ENCODE measurements at regions not wholly inside any gene's neighbourhood (a gene's known extent, or its start where the extent isn't known, plus 50 kb on each side); places are given as distances from the start of the nearest gene placed in this dataset.

DNA sequence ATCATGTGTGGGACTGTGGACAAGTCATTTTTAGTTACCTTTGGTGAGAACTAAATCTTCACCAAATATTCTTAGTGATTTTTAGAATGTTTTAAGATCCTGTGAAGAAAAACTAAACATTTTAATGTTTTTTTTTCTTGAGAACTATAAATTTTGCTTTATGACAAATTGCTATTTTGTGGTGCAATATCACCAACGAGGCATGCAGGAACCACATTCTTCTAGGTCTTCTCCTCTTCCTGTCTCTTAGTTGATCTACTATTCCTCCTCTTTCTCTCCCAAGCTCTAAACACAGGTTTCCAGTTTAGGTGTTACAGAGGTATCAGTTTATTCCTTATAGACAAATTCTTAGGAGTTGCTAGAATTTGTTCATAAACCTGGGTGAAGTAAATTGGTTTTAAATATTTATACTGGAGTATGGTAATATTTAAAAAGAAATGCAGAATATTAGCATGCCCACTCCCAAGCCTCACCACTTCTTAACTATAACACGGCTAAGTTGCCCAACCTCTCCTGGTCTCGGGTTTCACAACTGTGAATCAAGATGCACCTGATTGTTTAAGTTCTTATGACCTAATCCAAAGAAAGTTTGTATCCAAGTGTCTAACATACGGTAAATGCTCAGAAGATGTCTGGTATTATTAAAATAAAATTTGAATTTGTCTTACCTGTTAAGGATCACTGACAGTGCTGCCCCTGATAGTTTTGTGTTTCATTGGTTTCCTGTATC lies 56.5 kb upstream of the CLNK start:
- ChIA-PET CTCF (no interaction called here), POLR2A (no interaction called here)
- TF ChIP-seq FOXA1 (IDR thresholded peaks at IDR 0.05) (no peak), ARNT (IDR thresholded peaks at IDR 0.05) (no peak), HDGF (IDR thresholded peaks at IDR 0.05; ENCODE audit: borderline replicate concordance) (no peak), ELF4 (IDR thresholded peaks at IDR 0.05) (no peak), CTBP1 (IDR thresholded peaks at IDR 0.05; ENCODE audit: borderline replicate concordance) (no peak), TARDBP (IDR thresholded peaks at IDR 0.05) (no peak), NFRKB (IDR thresholded peaks at IDR 0.05) (no peak), SUZ12 (IDR thresholded peaks at IDR 0.05) (no peak), ZNF384 (IDR thresholded peaks at IDR 0.05) (no peak), FOXM1 (IDR thresholded peaks at IDR 0.05; ENCODE audit: borderline replicate concordance) (no peak), L3MBTL2 (conservative IDR thresholded peaks at IDR 0.05) (no peak), FOXK2 (IDR thresholded peaks at IDR 0.05) (no peak), BHLHE40 (IDR thresholded peaks at IDR 0.05; ENCODE audit: borderline replicate concordance) (no peak)
- TF ChIP-seq, protein P1, sequence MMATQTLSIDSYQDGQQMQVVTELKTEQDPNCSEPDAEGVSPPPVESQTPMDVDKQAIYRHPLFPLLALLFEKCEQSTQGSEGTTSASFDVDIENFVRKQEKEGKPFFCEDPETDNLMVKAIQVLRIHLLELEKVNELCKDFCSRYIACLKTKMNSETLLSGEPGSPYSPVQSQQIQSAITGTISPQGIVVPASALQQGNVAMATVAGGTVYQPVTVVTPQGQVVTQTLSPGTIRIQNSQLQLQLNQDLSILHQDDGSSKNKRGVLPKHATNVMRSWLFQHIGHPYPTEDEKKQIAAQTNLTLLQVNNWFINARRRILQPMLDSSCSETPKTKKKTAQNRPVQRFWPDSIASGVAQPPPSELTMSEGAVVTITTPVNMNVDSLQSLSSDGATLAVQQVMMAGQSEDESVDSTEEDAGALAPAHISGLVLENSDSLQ (IDR thresholded peaks at IDR 0.05) = no peak
- no peak for DNase-seq (ENCODE audit: extremely low spot score)

DNA sequence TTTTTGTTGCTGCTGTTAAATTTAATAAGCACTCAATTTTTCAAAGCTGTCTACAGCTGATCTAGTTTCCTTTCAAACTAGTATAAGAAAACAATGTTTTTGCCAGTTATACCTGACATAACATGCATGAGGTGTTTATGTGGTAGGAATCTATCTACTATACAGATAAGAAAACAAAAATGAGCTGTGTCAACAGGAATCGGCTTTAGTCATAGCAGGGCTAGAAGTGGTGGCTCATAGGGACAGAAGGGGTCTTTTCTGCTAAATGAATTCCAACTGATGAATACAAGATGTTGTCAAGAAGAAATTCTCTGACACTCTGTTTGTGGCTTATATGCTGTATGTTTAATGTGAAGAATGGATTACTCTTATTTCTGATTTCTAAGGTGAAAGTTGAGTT lies 55.7 kb upstream of the CLNK start:
- CTCF ChIA-PET = no interaction called here
- no peak for DNase-seq (ENCODE audit: extremely low spot score)
- TF ChIP-seq TARDBP (IDR thresholded peaks at IDR 0.05) = no peak
- no peak for TF ChIP-seq ARNT (IDR thresholded peaks at IDR 0.05)
- TF ChIP-seq SUZ12 (IDR thresholded peaks at IDR 0.05) = no peak
- no peak for TF ChIP-seq NFRKB (IDR thresholded peaks at IDR 0.05)
- TF ChIP-seq BHLHE40 (IDR thresholded peaks at IDR 0.05; ENCODE audit: borderline replicate concordance) = no peak
- TF ChIP-seq FOXA1 (IDR thresholded peaks at IDR 0.05) = no peak
- TF ChIP-seq FOXK2 (IDR thresholded peaks at IDR 0.05) = no peak
- POLR2A ChIA-PET = no interaction called here

- no peak for DNase-seq (ENCODE audit: extremely low spot score)
- ChIA-PET CTCF (no interaction called here), POLR2A (no interaction called here)
- no peak for TF ChIP-seq SP1 (IDR thresholded peaks at IDR 0.05)
- no peak for TF ChIP-seq ARNT (IDR thresholded peaks at IDR 0.05)
- no peak for TF ChIP-seq ZNF384 (IDR thresholded peaks at IDR 0.05)
- TF ChIP-seq L3MBTL2 (conservative IDR thresholded peaks at IDR 0.05) = no peak
Measured at GRCh38 chr4:10738826-10739489, 54.4 kb upstream of the CLNK start.

- CTCF ChIA-PET = no interaction called here
- TF ChIP-seq ELF4 (IDR thresholded peaks at IDR 0.05) (no peak), SUZ12 (IDR thresholded peaks at IDR 0.05) (no peak), TARDBP (IDR thresholded peaks at IDR 0.05) (no peak), ZNF384 (IDR thresholded peaks at IDR 0.05) (no peak), NFRKB (IDR thresholded peaks at IDR 0.05) (no peak), BHLHE40 (IDR thresholded peaks at IDR 0.05; ENCODE audit: borderline replicate concordance) (no peak), HDGF (IDR thresholded peaks at IDR 0.05; ENCODE audit: borderline replicate concordance) (no peak), CTBP1 (IDR thresholded peaks at IDR 0.05; ENCODE audit: borderline replicate concordance) (no peak), ARNT (IDR thresholded peaks at IDR 0.05) (no peak), L3MBTL2 (conservative IDR thresholded peaks at IDR 0.05) (no peak), FOXK2 (IDR thresholded peaks at IDR 0.05) (no peak), FOXM1 (IDR thresholded peaks at IDR 0.05; ENCODE audit: borderline replicate concordance) (no peak), FOXA1 (IDR thresholded peaks at IDR 0.05) (no peak), LEF1 (IDR thresholded peaks at IDR 0.05; ENCODE audit: borderline replicate concordance) (no peak)
- TF ChIP-seq, protein P1 (IDR thresholded peaks at IDR 0.05) = no peak
- DNase-seq (ENCODE audit: extremely low spot score) = no peak
Measured at GRCh38 chr4:10737337-10737736, 52.8 kb upstream of the CLNK start.

DNA sequence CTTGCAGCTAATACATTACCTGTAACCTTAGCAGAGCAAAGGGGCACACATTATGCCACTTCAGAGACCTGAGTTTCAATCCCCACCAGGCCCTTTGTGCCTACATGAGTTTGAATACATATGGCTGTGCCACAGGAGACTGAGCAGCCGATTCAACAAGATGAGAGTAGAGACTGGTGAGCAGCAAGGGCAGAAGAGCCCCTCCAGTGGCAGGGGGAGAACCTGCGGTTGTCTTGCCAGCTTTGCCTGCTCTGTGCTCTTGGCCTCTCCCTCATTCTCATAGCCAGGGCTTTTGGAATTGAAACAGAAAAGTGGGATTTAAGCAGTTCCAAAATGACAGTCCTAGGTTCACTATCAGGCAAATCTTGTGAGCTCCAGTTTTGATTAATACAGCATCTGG lies 52.3 kb upstream of the CLNK start:
- DNase-seq (ENCODE audit: extremely low spot score) = no peak
- ChIA-PET CTCF (no interaction called here), POLR2A (no interaction called here)
- TF ChIP-seq SUZ12 (IDR thresholded peaks at IDR 0.05) (no peak), L3MBTL2 (conservative IDR thresholded peaks at IDR 0.05) (no peak), LEF1 (IDR thresholded peaks at IDR 0.05; ENCODE audit: borderline replicate concordance) (no peak), HDGF (IDR thresholded peaks at IDR 0.05; ENCODE audit: borderline replicate concordance) (no peak), ZNF384 (IDR thresholded peaks at IDR 0.05) (no peak), FOXA1 (IDR thresholded peaks at IDR 0.05) (no peak), FOXK2 (IDR thresholded peaks at IDR 0.05) (no peak), TARDBP (IDR thresholded peaks at IDR 0.05) (no peak), FOXM1 (IDR thresholded peaks at IDR 0.05; ENCODE audit: borderline replicate concordance) (no peak), ARNT (IDR thresholded peaks at IDR 0.05) (no peak), ELF4 (IDR thresholded peaks at IDR 0.05) (no peak), CTBP1 (IDR thresholded peaks at IDR 0.05; ENCODE audit: borderline replicate concordance) (no peak), BHLHE40 (IDR thresholded peaks at IDR 0.05; ENCODE audit: borderline replicate concordance) (no peak), NFRKB (IDR thresholded peaks at IDR 0.05) (no peak), SP1 (IDR thresholded peaks at IDR 0.05) (no peak)
- TF ChIP-seq, protein P1 (IDR thresholded peaks at IDR 0.05) = no peak

More at GRCh38 chr4:10737337-10737736, 52.8 kb upstream of the CLNK start:
- POLR2A ChIA-PET = no interaction called here

DNA sequence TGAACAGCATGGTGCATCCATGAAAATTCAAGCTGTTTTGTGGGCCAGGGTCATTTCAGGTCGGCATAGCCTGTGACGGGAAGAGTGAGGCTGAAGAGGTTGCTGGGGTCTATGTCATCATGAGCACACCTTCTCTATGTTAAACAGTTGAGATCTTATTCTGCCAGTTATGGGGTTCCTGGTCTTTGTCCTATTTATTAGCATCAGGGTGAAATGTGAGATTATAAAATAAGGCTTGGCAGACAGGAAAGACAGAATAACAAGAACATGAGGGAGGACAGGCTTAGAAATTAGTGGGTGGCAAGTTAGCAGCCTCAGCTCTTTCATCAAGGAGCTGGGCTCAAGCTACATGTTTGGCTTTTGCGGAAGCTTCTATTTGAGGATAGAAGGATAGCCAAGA lies 51.7 kb upstream of the CLNK start:
- no peak for TF ChIP-seq ELF4 (IDR thresholded peaks at IDR 0.05)
- TF ChIP-seq SP1 (IDR thresholded peaks at IDR 0.05) = no peak
- TF ChIP-seq L3MBTL2 (conservative IDR thresholded peaks at IDR 0.05) = no peak
- no peak for TF ChIP-seq LEF1 (IDR thresholded peaks at IDR 0.05; ENCODE audit: borderline replicate concordance)
- no peak for TF ChIP-seq HDGF (IDR thresholded peaks at IDR 0.05; ENCODE audit: borderline replicate concordance)
- TF ChIP-seq, protein P1 (IDR thresholded peaks at IDR 0.05) = no peak
- no peak for TF ChIP-seq SUZ12 (IDR thresholded peaks at IDR 0.05)
- no peak for TF ChIP-seq TARDBP (IDR thresholded peaks at IDR 0.05)
- TF ChIP-seq CTBP1 (IDR thresholded peaks at IDR 0.05; ENCODE audit: borderline replicate concordance) = no peak
- no peak for TF ChIP-seq BHLHE40 (IDR thresholded peaks at IDR 0.05; ENCODE audit: borderline replicate concordance)
- TF ChIP-seq FOXK2 (IDR thresholded peaks at IDR 0.05) = no peak
- no peak for TF ChIP-seq ARNT (IDR thresholded peaks at IDR 0.05)
- no peak for TF ChIP-seq FOXM1 (IDR thresholded peaks at IDR 0.05; ENCODE audit: borderline replicate concordance)
- no peak for DNase-seq (ENCODE audit: extremely low spot score)
- ChIA-PET CTCF (no interaction called here), POLR2A (no interaction called here)

Measured in HEK293T (cell line).